KBM-7 (cell line): ENCODE measurements at regions not wholly inside any gene's neighbourhood (a gene's known extent, or its start where the extent isn't known, plus 50 kb on each side); places are given as distances from the start of the nearest gene placed in this dataset.
"Not testable (repeated sequence)": the region's sequence is repeated elsewhere in the genome, so short reads cannot be mapped to it uniquely, and the experiment has no call there.

ENCODE experiments used
- DNase-seq: peaks from one replicate; pipeline ENCODE4 v3.0.0-alpha.2; 2015
- in situ Hi-C: fragments of 300-500 bp; cut with MboI; formaldehyde crosslinking; loops from 2 replicates; pipeline ENCODE4 v1.14.3; 2020; ENCODE audit warnings: low sequenced_read_pairs, low pct_unique_long_range_greater_than_20kb, mixed read lengths

DNA sequence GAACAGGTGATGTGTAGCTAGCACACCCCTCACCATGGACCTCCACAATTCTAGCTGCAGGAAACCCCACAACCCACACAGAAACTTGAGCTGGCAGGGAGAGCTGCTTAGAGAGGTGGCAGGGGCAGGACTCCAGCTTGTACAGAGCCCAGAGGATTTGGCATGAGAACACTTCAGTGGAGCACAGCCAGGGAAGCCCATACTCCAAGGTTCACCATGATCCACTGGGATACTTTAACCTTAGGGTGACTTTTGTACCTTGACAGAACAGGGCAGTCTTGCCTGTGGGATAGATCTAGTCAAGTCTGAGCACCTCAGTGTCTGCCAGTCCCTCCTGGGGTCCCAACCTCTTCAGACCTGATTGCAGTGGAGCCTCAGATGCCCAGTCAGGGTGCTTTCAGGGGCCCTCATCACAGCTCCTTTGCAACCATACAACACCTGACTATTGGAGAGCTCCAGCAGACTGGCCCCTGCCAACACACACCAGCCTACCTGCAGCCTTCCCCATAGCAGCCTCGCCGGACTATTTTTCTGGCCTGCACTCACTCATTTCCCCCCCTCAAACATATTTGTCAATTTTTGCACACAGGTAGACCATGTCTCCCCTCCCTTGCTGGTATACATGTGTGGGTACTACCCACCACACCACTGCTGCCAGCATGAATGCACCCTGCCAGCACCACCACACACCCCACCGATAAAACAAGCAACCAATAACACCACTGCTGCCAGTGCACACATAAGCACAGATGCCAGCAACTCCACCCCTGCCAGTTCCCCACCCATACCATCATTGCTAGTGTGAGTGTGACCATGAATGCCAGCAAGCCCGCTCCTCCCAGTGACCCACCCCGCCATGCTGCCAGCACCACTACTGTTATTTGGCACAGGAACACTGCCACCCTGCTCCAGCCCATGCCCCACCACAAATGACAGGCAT, 56.0 kb upstream of the CDX4 start:
- in situ Hi-C loops: no loop called here
- DNase-seq: no peak

DNA sequence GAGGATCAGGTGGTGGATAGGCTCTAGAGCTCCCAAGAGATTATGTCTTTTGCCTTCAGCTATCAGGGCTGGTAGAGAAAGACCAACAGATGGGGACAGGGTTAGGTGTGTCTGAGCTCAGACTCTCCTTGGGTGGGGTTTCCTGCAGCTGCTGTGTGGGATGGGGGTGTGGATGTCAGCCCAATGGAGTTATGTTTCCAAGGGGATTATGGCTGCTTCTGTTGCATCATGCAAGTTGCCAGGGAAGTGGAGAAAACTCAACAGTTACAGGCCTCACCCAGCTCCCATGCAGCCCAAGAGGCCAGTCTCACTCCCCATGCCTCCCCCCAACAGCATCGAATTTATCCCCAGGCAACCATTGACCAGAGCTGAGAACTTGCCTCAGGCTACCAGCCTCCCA, 80.2 kb upstream of the CDX4 start:
- DNase-seq: no peak
- in situ Hi-C loops: no loop called here

DNA sequence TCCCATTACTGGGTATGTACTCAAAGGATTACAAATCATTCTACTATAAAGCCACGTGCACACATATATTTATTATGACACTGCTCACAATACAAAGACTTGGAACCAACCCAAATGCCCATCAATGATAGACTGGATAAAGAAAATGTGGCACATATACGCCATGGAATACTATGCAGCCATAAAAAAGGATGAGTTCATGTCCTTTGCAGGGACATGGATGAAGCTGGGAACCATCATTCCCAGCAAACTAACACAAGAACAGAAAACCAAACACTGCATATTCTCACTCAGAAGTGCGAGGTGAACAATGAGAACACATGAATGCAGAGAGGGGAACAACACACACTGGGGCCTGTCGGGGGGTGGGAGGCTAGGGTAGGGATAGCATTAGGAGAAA, 89.6 kb upstream of the CDX4 start:
- in situ Hi-C loops, DNase-seq: not testable (repeated sequence)

DNA sequence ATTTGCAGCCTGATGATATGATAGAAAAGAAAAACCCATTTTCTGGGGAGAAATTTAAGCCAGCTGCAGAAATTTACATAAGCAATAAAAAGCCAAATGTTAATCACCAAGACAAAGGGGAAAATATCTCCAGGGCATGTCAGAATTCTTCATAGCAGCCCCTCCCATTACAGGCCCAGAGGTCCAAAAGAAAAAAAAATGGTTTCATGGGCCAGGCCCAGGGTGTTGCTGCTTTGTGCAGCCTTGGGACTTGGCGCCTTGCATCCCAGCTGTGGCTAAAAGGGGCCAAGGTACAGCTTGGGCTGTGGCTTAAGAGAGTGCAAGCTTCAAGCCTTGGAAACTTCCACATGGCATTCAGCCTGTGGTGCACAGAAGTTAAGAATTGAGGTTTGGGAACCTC, 97.9 kb upstream of the CDX4 start:
- in situ Hi-C loops: no loop called here
- DNase-seq: no peak

DNA sequence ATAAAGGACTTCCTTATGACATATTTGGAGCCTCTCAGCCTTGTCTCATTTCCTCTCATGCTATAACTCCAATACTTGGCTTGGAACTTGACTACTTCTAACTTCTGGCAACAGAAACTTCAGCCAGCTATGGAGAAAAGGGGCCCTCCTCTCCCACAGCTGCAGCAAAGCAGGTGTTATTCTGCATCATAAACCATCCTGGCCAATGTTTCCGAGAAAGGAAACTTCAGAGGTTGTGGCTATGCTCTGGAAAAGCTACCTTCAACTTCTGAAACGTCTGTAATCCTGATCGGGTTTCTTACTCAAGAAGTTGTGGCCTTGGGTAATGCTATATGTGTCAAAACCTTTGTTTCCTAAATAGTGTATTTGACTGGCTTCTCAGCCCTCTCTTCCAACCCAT, 109.5 kb upstream of the CDX4 start:
- in situ Hi-C loops: no loop called here
- no peak for DNase-seq

DNA sequence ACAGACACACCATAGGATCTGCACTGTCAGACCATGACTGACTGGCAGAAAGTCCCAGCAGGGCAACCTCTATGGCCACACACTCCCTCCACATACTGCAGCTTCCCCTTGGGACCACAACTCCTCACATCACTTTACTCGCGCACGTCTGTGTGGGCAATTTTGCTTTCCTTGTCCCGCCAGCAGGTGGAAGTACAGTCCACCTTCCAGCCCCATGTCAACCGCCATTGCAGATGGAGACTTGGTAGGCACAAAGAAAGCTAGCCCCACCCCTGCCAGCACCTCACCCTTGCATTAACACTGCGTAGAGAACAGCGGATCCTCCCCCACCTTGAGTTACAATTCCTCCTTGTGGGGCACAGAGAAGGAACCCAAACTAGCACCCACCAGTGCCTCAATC, 74.4 kb upstream of the NAP1L2 start:
- peak; percentile 9 for DNase-seq
- in situ Hi-C loops: no loop called here

DNA sequence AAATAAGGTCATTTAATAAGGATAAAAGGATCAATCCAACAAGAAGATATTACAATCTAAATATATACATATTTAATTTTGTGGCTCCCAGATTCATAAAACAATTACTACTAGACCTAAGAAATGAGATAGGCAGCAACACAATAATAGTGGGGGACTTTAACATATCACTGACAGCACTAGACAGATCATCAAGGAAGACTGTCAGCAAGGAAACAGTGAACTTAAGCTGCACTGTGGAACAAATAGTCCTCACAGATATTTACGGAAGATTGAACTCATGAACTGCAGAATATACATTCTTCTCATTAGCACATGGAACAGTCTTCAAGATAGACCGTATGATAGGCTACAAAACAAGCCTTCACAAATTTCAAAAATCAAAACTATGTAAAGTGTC, 56.1 kb upstream of the NAP1L2 start:
- no peak for DNase-seq
- in situ Hi-C loops: no loop called here

DNA sequence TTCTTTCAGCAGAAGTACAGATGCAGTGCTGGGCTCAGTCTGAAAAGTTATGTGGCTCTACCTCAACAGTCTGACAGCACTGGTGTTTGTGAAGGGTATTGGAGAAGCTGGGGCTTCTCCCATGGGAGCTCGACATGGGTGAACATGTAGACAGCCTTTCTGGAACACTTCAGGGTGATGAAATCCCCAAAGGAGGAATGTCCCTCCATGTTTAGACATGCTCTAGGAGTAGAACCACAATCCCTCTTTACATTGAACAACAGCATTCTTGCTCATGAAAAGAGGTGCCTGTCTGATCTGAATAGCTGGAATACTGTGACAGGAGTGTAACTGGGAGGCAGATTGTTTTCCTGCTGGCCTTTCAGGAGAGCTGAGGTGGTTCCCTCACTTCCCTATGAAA, 53.8 kb upstream of the NAP1L2 start:
- in situ Hi-C loops: no loop called here
- DNase-seq: no peak

DNA sequence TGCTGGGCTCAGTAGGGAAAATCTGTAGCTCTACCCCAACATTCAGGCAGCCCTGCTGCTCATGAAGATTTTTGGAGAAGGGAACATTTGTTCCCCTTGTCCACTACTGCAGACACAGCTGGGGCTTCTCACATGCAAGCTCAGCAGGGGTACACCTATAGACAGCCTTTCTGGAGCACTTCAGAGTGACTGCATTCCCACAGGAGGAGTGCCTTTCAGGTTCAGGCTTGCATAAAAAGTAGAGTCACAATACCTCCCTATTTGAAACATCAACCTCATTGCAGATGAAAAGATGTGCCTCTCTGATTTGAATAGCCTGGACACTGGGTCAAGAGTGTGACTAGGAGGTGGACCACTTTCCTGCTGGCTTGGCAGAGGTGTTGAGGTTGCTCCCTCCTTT, 53.3 kb upstream of the NAP1L2 start:
- in situ Hi-C loops: no loop called here

DNA sequence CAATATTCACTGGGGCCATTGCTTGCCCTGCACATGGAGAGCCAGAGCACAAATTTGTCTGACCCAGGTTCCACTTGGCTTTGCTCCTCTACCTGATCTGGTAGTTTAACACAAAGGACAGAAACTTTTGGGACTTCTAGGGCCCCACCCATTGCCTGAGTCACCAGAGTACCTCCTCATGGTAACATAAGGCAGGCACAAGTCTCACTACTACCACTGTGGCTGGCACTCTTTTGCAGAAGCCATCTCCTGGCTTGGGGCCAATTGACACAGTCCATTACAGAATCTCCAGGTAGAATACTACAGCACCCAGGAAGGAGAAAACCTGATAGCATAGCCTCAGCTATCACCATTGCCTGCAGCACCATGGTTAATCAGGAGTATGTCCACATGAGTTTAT, 52.6 kb upstream of the NAP1L2 start:
- no peak for DNase-seq
- in situ Hi-C loops: no loop called here

More for the DNA sequence above, 53.3 kb upstream of the NAP1L2 start:
- no peak for DNase-seq

DNA sequence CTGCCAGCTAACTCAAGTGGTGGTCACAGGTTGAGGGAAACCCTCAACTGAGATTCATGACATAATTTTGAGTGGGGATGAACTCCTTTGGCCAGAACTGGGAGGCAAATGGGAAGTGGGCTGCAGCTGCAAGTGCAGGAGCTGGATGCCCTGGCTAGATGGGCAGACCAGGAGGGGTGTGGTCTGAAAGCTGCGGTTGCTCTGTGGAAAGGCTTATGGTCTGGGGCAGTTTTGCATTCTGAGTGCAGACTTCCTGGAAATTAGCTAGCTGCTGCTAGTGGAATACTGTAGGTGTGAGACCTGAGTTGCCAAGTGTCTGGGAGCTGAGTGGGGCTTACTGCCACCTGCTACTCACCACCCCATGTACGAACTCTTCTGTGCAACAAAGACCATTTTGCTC, 52.1 kb upstream of the NAP1L2 start:
- in situ Hi-C loops: no loop called here
- peak; percentile 3 for DNase-seq
